ENCODE measurements at regions not wholly inside any gene's neighbourhood (a gene's known extent, or its start where the extent isn't known, plus 50 kb on each side); places are given as distances from the start of the nearest gene placed in this dataset.
"Not testable (repeated sequence)": the region's sequence is repeated elsewhere in the genome, so short reads cannot be mapped to it uniquely, and the experiment has no call there.

DNA sequence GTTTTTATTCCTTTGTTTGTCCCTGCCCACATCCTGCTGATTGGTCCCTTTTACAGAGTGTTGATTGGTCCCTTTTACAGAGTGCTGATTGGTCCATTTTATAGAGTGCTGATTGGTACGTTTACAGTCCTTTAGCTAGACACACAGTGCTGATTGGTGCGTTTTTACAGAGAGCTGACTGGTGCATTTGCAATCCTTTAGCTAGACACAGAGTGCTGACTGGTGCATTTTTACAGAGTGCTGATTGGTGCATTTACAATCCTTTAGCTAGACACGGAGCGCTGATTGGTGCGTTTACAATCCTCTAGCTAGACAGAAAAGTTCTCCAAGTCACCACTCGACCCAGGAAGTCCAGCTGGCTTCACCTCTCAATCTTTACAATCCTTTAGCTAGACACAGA is 330.4 kb downstream of the NAF1 start:
- TF ChIP-seq, protein P1, sequence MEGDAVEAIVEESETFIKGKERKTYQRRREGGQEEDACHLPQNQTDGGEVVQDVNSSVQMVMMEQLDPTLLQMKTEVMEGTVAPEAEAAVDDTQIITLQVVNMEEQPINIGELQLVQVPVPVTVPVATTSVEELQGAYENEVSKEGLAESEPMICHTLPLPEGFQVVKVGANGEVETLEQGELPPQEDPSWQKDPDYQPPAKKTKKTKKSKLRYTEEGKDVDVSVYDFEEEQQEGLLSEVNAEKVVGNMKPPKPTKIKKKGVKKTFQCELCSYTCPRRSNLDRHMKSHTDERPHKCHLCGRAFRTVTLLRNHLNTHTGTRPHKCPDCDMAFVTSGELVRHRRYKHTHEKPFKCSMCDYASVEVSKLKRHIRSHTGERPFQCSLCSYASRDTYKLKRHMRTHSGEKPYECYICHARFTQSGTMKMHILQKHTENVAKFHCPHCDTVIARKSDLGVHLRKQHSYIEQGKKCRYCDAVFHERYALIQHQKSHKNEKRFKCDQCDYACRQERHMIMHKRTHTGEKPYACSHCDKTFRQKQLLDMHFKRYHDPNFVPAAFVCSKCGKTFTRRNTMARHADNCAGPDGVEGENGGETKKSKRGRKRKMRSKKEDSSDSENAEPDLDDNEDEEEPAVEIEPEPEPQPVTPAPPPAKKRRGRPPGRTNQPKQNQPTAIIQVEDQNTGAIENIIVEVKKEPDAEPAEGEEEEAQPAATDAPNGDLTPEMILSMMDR (IDR thresholded peaks at IDR 0.05) = not testable (repeated sequence)
- TF ChIP-seq POLR2A (IDR thresholded peaks at IDR 0.05; ENCODE audit: low read length); CEBPB (IDR thresholded peaks at IDR 0.05): not testable (repeated sequence)
